ENCODE measurements at regions not wholly inside any gene's neighbourhood (a gene's known extent, or its start where the extent isn't known, plus 50 kb on each side); places are given as distances from the start of the nearest gene placed in this dataset.

- TF ChIP-seq CTCF (IDR thresholded peaks at IDR 0.05) (no peak), POLR2A (IDR thresholded peaks at IDR 0.05) (no peak)
- Histone ChIP-seq H3K9me3 (no peaks in the 10 kb centered on the region), H3K4me1 (no peaks in the 10 kb centered on the region), H3K36me3 (no peaks in the 10 kb centered on the region), H3K27me3 (no peaks in the 10 kb centered on the region), H3K4me3 (replicated peaks in 1 of 3) (no peak overlapping the region), H3K27ac (no peak overlapping the region)
- WGBS, 2 donors, result 81 to 84% methylated on average over 6 of the region's 6 CpGs
- intact Hi-C loops (cut with DNase I), result no loop called here
- DNase-seq, result no peak
Observed at GRCh38 chr4:181508601-181509000, 734.6 kb upstream of the TENM3 start.

- Histone ChIP-seq H3K27ac (no peak overlapping the region), H3K9me3 (no peaks in the 10 kb centered on the region), H3K4me3 (replicated peaks in 1 of 3) (no peak overlapping the region), H3K27me3 (no peaks in the 10 kb centered on the region), H3K36me3 (no peaks in the 10 kb centered on the region), H3K4me1 (no peaks in the 10 kb centered on the region)
- 67% methylated on average over 6 of the region's 6 CpGs for WGBS, 2 donors
- intact Hi-C loops (cut with DNase I), result no loop called here
- no peak for DNase-seq
- no peak for TF ChIP-seq POLR2A (IDR thresholded peaks at IDR 0.05)
- no peak for TF ChIP-seq CTCF (IDR thresholded peaks at IDR 0.05)
Observed at GRCh38 chr4:181509073-181509472, 734.1 kb upstream of the TENM3 start.

- WGBS, 2 donors, result 89 to 94% methylated on average over 3 of the region's 3 CpGs
- no peaks in the 10 kb centered on the region for H3K27me3 ChIP-seq
- no peaks in the 10 kb centered on the region for H3K4me1 ChIP-seq
- TF ChIP-seq CTCF (IDR thresholded peaks at IDR 0.05) (no peak), POLR2A (IDR thresholded peaks at IDR 0.05) (no peak)
- no peak overlapping the region for H3K4me3 ChIP-seq (replicated peaks in 1 of 3)
- H3K36me3 ChIP-seq, result no peaks in the 10 kb centered on the region
- H3K9me3 ChIP-seq, result no peaks in the 10 kb centered on the region
- DNase-seq, result no peak
- intact Hi-C loops (cut with DNase I), result no loop called here
- H3K27ac ChIP-seq, result no peak overlapping the region
Observed at GRCh38 chr4:181517491-181517890, 725.7 kb upstream of the TENM3 start.

GRCh38 chr4:181520790-181521189 is 722.4 kb upstream of the TENM3 start:
- Histone ChIP-seq H3K27ac (no peak overlapping the region), H3K4me3 (replicated peaks in 1 of 3) (no peak overlapping the region), H3K4me1 (no peaks in the 10 kb centered on the region), H3K36me3 (no peaks in the 10 kb centered on the region), H3K9me3 (no peaks in the 10 kb centered on the region), H3K27me3 (no peaks in the 10 kb centered on the region)
- TF ChIP-seq POLR2A (IDR thresholded peaks at IDR 0.05) (no peak), CTCF (IDR thresholded peaks at IDR 0.05) (no peak)
- 88 to 95% methylated on average over 4 of the region's 4 CpGs for WGBS, 2 donors
- no peak for DNase-seq
- intact Hi-C loops (cut with DNase I), result no loop called here

GRCh38 chr4:181523973-181524372 is 719.2 kb upstream of the TENM3 start:
- TF ChIP-seq POLR2A (IDR thresholded peaks at IDR 0.05) (no peak), CTCF (IDR thresholded peaks at IDR 0.05) (no peak)
- intact Hi-C loops (cut with DNase I), result no loop called here
- Histone ChIP-seq H3K27me3 (no peaks in the 10 kb centered on the region), H3K4me1 (no peaks in the 10 kb centered on the region), H3K9me3 (no peaks in the 10 kb centered on the region), H3K27ac (no peak overlapping the region), H3K36me3 (no peaks in the 10 kb centered on the region), H3K4me3 (replicated peaks in 1 of 3) (no peak overlapping the region)
- no peak for DNase-seq
- WGBS, 2 donors, result 83 to 84% methylated on average over 8 of the region's 8 CpGs
